DMS79 (cell line): ENCODE measurements at regions not wholly inside any gene's neighbourhood (a gene's known extent, or its start where the extent isn't known, plus 50 kb on each side); places are given as distances from the start of the nearest gene placed in this dataset.

Experiments
- DNase-seq: peaks from one replicate; lab custom pipeline; 2025; lab: John Stamatoyannopoulos, UW

- no peak for DNase-seq
Measured at GRCh38 chr2:42853549-42854206, 61.3 kb upstream of the HAAO start.

DNA sequence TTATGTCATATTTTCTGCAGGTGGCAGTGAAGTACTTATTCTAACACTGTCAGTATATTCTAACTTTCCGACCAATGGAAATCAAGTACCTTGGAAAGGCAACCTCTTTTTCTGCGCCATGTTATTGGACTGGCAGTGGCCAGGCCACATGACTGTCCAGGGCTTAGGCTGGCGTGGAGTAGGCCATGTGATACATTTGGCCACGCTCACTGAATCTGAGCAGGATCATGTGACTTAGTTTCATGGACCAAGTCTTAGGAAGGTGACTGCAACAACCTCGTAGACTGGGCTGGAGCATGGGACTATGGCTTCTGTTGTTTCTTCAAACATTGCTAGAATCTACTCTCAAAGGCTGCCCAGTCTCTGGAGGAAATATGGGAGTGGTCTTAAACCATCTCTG is 60.4 kb upstream of the HAAO start:
- no peak for DNase-seq

DNA sequence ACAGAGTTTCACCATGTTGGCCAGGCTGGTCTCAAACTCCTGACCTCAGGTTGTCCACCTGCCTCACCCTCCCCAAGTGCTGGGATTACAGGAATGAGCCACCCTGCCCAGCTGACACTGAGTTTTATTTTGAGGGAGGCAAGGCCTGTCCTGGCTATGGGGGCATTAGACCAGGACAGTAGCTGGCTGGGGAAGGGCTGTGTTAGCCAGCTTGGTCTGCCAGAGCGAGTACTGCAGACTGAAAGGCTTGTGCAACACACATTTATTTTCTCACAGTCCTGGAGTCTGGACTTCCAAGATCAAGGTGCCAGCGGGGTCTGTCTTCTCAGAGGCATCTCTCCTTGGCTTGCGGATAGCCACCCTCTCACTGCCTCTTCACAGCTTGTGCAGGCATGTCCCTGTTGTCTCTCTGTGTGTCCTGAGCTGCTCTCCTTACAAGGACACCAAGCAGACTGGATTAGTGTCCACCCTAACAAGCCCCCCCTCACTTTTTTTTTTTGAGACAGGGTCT is 59.4 kb upstream of the HAAO start:
- DNase-seq: no peak

DNA sequence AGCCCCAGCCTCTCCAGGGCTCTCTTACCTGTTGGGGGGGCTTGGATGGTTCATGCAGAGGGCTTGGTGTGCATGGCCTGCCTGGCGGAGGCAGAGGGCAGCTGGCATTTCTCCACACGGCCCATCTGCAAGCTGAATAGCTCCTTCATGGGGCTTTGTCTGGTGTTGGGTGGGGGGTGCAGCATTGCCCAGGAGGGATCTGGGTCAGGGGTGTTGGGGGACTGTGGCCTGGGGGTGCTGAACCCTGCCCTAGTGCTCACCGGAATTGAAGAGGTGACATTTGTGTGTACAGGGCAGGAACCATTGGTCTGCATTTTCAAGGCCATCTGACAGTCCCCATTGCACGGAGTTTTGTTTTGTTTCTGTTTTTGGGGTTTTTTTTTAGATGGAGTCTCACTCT is 58.8 kb upstream of the HAAO start:
- DNase-seq: no peak

- no peak for DNase-seq
Measured at GRCh38 chr2:42850016-42850805, 57.8 kb upstream of the HAAO start.

DNA sequence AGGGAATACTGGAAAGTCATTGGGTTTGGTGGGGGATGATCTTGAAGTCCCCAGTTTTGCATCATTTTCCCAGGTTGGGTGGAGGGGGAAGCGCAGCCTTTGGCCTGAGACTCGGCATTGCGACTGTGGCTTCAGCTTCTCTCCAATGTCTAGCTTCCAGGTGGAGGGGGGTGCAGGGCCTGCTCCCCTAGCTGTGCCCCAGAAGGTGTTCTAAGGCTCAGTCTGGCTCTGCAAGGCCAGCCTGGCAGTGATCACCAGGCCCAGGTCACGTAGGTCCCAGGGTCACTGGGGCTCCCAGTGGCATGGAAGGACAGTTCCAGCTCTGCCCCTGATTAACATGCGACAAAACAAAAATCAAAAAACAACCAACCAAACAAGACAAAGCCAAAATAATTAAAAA is 56.9 kb upstream of the HAAO start:
- no peak for DNase-seq

DNA sequence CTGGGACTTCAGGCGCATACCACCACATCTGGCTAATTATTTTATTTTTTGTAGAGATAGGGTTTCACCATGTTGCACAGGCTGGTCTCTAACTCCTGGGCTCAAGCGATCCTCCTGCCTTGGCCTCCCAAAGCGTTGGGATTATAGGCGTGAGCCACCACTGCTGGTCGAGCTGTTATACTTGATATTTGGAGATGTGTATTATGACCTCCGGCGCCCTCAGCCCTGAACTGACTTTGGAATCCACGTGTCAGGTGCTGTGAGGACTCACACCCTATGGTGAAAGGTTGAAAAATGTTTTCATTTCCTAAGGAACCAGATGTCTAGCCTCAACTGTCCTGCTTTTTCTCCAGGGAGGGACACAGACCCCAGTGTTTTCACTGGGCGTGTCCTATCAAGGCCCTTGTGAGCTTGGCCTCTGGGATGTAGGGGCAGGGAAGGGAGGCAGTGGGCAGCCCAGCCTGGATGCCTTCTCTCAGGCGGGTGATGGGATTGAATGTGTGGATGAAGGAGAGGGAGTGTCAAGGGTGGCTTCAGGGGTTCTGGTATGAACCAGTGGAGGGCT is 56.4 kb upstream of the HAAO start:
- no peak for DNase-seq

GRCh38 chr2:42848265-42848664 is 55.9 kb upstream of the HAAO start:
- DNase-seq: no peak

DNA sequence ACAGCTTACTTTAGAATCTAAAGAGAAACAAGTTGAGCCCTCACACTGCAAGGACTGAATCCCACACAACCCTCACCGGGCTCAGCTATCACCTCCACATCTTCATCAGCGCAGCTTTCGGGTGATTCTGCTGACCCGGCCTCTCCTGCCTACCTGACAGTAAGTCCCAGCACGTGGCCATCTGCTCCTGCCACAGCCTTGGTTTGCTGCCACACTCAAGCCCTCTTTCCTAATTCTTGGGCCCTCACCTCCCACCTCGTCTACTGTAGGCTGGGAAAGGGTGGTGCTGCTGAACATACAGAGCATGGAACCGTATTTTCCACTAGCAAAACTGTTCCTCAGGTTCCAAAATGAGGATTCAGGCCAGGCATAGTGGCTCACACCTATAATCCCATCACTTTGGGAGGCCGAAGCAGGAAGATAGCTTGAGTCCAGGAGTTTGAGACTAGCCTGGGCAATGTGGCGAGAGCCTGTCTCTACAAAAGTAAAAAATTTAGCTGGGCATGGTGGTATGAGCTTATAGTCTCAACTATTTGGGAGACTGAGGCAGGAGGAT is 55.3 kb upstream of the HAAO start:
- DNase-seq: no peak

DNA sequence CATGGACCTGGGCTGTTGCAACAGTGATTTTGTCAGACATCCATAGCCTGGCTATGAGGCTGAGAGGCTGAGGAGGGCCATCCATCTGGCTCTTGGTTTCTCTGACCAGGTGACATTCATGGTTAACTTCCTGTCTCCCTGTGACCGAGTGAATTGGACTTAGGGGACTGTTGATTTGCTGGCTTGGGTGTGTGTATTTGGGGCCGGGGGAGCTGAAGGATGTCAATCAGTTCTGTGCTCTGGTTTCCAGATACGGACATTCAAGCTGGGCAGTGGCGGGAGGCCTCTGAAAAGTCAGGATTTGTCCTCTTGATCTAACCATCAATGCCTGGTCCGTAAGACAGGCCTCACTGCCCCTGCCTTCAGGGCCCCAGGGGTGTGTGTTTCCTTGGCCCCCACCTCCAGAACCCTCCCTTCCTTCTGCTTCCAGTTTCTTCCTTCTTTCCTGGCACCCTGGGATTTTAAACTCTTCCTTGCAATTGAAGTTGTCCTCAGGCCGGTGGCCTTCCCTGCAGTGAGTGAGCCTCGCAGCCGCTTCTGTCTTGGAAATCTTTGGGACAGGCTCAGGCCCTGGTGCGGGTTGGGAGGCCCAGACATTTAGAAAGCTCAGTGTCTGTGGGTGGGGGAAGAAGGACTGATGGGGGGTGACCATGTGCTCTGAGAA is 54.7 kb upstream of the HAAO start:
- no peak for DNase-seq

DNA sequence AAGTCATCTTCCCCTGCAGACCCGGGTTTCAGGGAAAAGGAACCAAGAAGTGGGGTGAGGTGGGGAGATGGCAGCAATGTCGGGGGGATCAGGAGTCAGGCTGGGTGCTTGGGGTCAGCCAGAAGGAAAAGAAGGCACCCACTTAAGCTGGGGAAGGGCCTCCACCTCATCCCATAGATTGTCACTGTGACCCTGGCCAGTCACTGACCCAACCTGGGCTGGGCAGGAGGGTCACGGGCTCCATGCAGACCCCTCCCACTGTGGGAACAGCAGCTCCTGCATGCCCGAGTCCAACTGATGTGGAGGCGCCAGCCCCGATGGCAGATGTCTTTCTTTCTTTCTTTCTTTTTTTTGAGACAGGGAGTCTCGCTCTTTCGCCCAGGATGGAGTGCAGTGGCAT is 53.6 kb upstream of the HAAO start:
- no peak for DNase-seq

- no peak for DNase-seq
Measured at GRCh38 chr2:42844901-42845821, 52.8 kb upstream of the HAAO start.

- no peak for DNase-seq
Measured at GRCh38 chr2:42844366-42844765, 52.0 kb upstream of the HAAO start.

DNA sequence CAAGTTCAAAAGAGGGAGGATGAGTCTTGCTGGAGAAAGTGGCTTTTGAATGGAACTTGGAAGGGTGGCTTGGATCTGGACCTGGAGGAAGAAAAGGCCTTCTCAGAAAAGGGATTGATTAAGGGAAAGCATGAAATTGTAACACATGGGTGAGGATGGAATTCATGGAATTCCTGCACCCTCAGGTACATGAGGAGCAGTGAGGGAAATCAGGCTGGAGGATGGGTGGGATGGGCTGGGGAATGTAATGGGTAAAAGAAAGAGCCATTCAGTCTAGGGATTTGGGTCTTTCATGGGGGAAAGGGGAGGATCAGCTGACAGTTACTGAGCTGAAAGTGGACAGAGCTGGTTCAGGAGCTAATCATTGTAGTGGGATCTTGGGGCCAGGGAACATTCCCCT is 51.2 kb upstream of the HAAO start:
- no peak for DNase-seq

DNA sequence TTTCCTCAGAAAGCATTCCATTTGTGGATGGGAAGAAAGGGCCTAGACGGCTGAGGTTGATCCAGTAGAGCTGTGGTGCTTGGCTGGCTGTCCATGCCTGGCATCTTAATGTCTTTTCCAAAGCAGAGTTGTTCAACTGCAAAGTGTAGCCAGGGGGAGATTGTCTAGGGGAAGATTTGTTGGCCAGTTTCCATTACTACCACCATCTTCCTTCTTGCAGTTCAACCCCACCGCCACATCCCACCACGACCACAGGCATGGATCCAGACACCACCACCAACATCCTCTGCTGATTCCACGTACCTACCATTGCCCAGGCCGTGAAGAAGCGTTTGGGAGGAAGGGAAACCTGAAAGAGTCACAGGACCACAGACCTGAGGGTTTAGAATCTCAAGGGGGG is 50.7 kb upstream of the HAAO start:
- DNase-seq: no peak

DNA sequence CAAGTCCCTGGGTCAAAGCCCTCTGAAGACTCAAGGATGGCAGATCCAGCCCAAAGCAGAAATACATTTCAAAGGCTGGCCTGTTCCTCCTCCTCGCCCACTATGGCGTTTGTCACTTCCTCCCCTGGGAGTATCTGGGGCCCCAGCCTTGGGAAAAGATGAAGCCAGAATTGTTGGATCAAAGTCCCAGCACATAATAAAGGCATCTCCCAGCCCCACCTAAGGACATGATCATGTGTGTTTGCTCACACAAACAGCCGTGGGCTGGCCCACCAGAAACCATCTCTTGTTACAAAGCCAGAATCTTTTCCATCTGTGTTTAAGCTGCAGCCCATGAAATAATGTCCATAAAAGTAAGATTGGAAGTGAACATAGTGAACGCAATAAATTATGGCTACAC is 50.1 kb upstream of the HAAO start:
- DNase-seq: no peak
